Activated CD4-positive, alpha-beta T cell treated with anti-CD3 and anti-CD28 coated beads, Interleukin-2, amount 50 U/mL, for 1 hour (primary cell): ENCODE measurements at regions not wholly inside any gene's neighbourhood (a gene's known extent, or its start where the extent isn't known, plus 50 kb on each side); places are given as distances from the start of the nearest gene placed in this dataset.
"Not testable (repeated sequence)": the region's sequence is repeated elsewhere in the genome, so short reads cannot be mapped to it uniquely, and the experiment has no call there.

Experiments
- DNase-seq: peaks from one replicate; pipeline ENCODE4 v3.0.0-alpha.2; 2020

DNA sequence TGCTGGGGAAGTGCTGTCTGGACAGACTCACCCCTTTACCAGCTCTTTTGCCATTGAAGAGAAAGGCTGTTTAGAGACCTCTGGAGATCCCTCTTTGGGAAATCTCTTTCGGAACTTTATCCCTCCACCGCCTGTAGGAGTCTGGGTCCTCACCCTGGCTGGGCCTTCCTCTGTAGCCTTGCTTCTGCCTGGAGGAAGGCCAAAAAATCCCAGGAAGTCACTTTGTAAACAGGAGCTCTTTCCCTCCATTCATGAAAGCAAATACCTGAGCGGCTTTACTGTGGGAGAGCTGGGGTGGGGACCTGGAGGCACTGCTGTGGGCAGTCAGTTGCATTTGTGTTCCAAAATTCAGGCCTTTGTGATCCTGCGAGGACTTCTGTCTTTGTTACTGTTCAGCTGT lies 126.2 kb downstream of the KLF6 start:
- no peak for DNase-seq

DNA sequence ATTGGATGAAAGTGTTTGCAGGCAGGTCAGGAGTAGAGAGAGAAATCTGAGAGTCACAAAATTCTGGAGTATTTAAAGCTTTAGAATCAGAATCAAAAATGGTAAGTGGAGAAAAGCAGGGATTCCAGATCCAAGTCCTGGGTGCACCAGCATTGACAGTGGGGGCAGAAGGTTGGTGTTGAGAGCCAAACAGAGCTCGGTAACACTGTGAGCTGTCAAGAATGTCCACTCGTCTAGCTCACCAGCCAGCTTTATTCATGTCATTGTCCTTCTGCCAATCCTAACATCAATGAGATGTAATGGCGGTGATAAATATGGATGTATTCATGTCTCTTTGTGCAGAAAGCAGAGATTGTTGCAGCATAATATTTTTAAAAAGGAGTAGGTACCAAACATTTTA lies 128.8 kb downstream of the KLF6 start:
- no peak for DNase-seq

DNA sequence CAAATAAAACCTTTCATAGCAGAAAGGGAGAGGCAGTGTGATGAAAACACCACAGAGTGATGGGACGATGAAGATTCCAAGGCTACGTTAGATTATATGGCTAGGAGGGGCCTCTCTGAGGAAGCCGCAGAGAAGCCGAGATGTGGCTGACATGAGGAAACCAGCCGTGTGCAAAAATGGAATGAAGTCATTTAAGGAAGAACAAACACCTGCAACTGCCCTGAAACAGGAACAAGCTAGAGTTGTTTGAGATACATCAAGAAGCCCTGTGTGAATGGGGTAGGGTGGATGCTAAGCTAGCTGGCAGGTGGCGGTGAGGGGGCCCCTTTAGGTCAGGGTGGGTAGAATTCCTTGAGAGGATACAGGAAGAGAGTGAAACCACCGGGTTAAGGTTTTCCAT lies 129.5 kb downstream of the KLF6 start:
- no peak for DNase-seq

GRCh38 chr10:3654980-3655379 lies 130.0 kb downstream of the KLF6 start:
- DNase-seq: no peak

DNA sequence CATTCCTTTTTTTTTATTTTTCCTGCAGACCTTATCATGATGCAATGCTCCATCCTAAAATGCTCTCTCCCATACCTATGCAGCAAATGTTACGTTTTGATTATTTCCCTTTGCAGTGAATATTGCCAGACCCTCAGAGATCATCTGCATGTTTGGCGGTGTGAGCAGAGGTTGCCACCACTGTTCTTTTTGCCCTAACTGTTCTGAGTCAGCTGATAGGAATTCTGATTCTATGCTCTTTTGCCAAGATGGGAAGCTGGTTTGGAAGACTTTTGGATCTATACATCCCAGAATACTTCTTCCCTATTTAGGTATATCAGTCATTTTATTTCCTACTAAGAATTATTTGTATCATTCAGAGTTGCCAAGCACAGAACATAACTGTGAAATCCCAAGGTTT lies 130.5 kb downstream of the KLF6 start:
- no peak for DNase-seq

- not testable (repeated sequence) for DNase-seq
These were observed 131.7 kb downstream of the KLF6 start for GRCh38 chr10:3653303-3653702.

GRCh38 chr10:3652886-3653285 lies 132.1 kb downstream of the KLF6 start:
- DNase-seq: no peak

DNA sequence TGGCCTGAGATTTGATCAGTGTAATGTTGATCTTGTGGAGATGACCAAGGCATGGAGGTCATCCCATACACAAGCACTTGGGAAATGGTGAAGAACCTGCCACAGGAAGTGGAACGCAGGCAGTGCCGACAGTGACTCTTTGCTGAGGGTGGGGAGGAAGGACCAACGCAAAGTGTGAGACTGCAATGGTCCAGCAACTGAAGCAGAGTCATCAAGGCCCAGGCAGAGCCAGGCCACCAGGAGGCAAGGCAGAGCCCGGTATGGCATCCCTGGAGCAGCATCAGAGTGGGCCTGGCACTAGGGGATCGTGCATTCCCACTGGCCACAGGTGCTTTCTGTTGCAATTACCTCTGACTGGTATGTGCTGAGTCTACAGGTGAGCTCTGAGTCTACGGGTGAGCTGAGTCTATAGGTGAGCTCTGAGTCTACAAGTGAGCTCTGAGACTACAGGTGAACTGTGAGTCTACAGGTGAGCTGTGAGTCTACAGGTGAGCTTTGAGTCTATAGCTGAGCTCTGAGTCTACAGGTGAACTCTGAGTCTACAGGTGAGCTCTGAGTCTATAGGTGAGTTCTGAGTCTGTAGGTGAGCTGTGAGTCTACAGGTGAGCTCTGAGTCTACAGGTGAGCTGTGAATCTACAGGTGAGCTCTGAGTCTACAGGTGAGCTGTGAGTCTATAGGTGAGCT lies 132.9 kb downstream of the KLF6 start:
- DNase-seq: no peak

DNA sequence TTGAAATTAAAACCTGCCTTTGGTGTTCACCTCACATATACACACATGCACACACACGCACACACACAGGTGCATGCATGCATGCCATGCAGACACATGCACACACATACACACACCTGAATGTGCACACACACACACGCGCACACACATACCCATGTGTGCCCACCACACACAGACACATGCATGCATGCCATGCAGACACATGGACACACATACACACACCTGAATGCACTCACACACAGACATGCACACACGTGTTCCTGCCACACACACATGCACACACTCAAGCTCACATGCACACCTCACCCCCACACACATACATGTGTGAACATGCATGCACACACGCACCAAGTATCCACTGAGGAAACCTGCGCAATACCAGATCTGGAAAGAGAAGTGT lies 136.4 kb downstream of the KLF6 start:
- no peak for DNase-seq

DNA sequence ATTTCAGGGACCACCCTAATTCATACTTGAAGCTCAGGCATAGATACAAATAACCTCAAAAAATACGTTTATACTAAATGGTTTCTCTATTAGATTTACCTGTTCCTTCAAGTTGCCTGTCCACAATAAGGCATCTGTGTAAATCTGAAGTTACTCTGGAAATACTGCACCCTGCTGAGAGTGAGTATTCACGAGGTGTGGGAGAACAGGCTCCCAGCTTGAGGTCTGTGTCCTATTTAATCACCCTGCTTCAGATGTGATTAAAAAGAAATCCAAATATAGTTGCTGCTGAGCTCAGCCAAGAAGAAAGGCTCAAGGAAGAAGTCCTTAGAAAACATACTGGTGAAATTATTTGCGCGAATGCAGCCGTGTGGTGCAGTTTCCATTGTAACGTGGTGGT lies 136.8 kb downstream of the KLF6 start:
- no peak for DNase-seq

DNA sequence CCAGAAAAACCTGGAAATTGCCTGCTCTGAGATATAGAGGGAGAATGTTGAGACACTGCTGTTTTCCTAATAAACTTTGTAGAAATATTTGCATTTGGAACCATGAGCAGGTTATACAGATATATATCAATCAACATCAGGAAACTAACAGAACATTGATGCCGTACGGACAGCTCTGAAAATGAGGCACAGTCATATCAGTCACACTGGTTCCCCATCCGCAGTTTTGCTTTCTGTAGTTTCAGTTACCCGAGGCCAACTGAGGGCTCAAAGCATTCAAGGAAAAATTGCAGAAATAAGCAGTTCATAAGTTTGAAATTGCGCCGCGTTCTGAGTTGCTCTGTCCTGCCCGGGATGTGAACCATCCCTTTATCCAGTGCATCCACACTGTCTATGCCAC lies 137.9 kb downstream of the KLF6 start:
- DNase-seq: no peak

DNA sequence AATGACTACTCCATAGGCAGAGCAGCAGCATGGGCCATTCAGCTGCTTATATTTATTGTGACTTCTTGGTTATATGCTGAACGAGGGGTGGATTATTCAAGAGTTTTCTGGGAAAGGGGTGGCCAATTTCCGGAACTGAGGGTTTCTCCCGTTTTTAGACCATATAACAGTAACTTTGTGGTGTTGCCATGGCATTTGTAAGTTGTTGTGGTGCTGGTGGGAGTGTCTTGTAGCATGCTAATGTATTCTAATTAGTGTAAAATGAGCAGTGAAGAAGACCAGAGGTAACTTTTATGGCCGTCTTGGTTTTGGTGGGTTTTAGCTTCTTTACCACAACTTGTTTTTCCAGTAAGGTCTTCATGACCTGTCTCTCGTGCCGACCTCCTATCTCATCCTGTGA lies 139.6 kb downstream of the KLF6 start:
- no peak for DNase-seq

- DNase-seq: no peak
These were observed 144.2 kb downstream of the KLF6 start for GRCh38 chr10:3640816-3641215.

- DNase-seq: no peak
These were observed 145.5 kb downstream of the KLF6 start for GRCh38 chr10:3639546-3639945.

DNA sequence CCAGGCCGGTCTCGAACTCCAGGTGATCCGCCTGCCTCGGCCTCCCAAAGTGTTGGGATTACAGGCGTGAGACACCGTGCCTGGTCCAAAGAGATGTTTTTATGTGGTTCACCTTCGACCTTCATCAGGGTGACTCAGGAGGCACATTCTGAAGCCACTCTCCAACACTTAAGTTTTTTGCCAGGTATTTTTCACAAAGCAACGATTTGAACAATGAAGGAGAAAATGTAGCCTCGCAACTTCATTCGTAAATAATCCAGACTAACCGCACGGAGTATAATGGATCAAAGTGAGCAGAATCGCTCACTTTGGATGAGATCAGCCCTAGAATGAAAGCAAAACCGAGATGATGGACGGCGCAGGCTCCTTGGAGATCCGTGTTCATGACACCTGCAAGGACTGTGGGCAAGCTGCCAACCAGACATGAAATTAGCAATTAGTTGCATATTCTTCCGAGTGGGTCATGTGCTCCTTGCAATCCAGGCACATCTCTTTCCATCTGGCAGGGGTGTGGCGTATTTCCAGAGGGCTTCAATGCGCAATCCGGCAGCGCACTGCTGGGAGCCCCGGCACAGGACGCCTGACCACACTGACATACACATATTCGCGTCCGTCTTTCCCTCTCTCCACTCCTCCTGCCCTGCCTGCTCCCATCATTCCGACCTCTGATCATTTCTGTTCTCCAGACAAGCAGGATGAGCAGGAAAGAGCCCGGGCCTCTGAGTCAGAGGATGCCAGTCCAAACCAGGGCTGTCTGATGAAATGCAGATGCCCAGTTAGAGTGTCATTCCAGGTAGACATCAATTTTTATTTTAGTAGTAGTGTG lies 148.4 kb downstream of the KLF6 start:
- no peak for DNase-seq

GRCh38 chr10:3635697-3636096 lies 149.3 kb downstream of the KLF6 start:
- no peak for DNase-seq

DNA sequence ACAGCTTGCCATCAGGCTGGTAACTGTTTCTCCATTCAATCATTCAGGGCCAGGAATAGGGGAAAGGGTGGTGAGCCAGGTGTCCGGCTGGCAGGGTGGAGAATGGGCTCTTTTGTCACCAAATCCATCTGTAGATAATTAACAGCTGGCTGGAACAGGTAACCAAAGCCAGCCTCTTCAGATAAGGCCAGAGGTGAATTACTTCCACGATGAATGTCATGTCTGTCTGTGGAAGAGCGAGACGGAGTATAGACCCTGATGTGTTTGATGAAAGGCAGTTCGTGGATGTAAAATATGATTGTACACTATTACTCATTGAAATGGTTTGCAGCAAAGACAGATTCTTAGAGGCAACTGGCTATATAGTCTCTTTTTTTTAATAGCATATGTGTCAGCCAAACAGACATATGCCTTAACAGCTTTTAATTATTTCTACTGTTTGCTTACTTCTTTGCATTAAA lies 149.8 kb downstream of the KLF6 start:
- no peak for DNase-seq

- not testable (repeated sequence) for DNase-seq
These were observed 150.4 kb downstream of the KLF6 start for GRCh38 chr10:3634646-3635045.

- DNase-seq: no peak
These were observed 153.2 kb downstream of the KLF6 start for GRCh38 chr10:3631701-3632330.

DNA sequence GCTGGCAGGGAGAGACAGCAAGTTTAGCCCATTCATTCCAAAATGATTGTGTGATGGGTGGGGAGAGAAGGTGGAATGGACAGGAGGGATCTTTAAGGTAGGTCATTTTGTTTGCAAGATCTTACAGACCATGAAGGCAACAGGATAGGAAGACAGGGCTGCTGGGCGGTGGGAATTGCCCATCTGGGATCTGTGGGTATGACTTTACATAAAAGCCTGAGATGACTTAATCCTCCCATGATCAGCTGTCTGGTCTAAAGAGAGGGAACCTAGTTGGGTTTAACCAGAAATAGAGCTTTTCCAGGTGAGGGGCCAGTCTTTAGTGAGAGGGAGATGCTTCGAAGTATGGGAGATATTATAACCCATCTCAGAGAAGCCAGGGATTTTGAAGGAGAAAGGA lies 153.7 kb downstream of the KLF6 start:
- no peak for DNase-seq

DNA sequence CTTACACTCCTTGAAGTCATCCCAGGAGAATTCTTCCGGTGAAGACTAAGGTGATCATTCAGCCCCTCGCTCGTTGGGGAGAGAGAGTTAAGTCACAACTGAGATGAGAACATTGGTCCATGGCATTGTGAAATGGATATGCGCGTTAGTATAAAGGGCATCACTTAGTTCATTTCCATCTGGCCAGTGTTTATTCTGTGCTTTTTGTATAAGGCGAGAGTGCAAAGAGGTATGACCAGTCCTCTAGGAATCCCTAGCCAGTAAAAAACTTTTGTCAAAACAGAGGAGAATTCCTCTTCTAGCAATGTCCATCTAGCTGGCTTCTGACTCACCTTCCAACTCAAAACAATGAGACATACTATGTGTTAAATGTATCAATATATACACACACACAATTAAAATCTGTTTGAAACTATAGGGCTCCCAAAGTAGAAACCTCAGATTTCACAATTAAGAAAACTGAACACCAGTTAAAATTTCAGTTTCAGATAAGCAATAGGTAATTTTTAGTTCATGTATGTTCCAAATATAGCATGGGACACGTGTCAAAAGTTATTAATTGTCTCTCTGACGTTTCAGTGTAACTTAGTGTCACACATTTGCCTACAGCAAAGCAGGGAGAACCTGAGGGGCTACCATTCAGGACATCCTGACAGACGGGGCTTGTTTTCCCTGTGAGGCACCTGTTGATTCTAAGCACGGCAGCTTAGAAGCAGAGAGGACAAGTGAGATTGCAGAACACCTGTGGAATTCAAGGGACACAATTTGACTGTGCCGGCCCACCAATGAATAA lies 158.9 kb downstream of the KLF6 start:
- DNase-seq: no peak

GRCh38 chr10:3624367-3624766 lies 160.6 kb downstream of the KLF6 start:
- DNase-seq: no peak

- no peak for DNase-seq
These were observed 161.3 kb downstream of the KLF6 start for GRCh38 chr10:3623746-3624145.
